ENCODE measurements at regions not wholly inside any gene's neighbourhood (a gene's known extent, or its start where the extent isn't known, plus 50 kb on each side); places are given as distances from the start of the nearest gene placed in this dataset.

DNA sequence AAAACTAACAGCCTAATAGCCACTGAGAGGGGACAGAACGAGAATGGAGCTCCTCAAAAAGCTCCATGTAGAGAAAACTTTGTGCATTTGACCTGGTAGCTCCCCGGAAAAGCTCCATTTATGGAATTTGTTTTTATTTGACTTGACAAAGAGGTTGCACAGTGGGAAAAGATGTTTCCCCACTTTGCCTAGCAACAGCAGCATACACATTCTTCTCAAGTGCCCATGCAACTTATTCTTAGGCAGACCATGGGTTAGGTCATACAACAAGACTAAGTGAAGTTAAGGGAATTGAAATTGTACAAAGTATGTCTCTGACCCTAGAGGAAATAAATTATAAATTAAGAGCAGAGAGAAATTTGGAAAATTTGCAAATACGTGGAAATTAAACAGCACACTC is 949.6 kb upstream of the PRKX start:
- no peaks in the 10 kb centered on the region for H3K27me3 Mint-ChIP-seq (ENCODE audit: insufficient read depth)
- Histone ChIP-seq H3K4me3 (ENCODE audit: low read length) (no peak overlapping the region), H3K9ac (ENCODE audit: extremely low read depth, low read length, poor library complexity, severe bottlenecking) (no peak overlapping the region), H3K9me3 (ENCODE audit: control insufficient read depth, low read length) (no peaks in the 10 kb centered on the region), H3K27ac (ENCODE audit: low read depth, low read length) (peak overlapping the region; percentile 77), H3K36me3 (ENCODE audit: control insufficient read depth, insufficient read depth, low read length) (no peaks in the 10 kb centered on the region), H3K27me3 (ENCODE audit: control insufficient read depth, insufficient read depth, low read length, poor library complexity, severe bottlenecking) (no peaks in the 10 kb centered on the region), H3K4me1 (ENCODE audit: control insufficient read depth, insufficient read depth, low read length) (no peaks in the 10 kb centered on the region)
- peaks cover 14% of the 10 kb centered on the region for H3K9me3 Mint-ChIP-seq
- no peak overlapping the region for H3K27ac Mint-ChIP-seq
- H3K36me3 Mint-ChIP-seq (ENCODE audit: low read depth): peaks cover 2% of the 10 kb centered on the region
- DNase-seq: no peak
- no peaks in the 10 kb centered on the region for H3K4me1 Mint-ChIP-seq
- H3K4me3 Mint-ChIP-seq: no peak overlapping the region
- 93% methylated on average over 3 of the region's 3 CpGs; no CpG with 5 or more reads in 1 of the 2 experiments for WGBS, 2 experiments (ENCODE audit: insufficient coverage in 1 of 2, insufficient read length in 1 of 2)
- TF ChIP-seq, protein P1, sequence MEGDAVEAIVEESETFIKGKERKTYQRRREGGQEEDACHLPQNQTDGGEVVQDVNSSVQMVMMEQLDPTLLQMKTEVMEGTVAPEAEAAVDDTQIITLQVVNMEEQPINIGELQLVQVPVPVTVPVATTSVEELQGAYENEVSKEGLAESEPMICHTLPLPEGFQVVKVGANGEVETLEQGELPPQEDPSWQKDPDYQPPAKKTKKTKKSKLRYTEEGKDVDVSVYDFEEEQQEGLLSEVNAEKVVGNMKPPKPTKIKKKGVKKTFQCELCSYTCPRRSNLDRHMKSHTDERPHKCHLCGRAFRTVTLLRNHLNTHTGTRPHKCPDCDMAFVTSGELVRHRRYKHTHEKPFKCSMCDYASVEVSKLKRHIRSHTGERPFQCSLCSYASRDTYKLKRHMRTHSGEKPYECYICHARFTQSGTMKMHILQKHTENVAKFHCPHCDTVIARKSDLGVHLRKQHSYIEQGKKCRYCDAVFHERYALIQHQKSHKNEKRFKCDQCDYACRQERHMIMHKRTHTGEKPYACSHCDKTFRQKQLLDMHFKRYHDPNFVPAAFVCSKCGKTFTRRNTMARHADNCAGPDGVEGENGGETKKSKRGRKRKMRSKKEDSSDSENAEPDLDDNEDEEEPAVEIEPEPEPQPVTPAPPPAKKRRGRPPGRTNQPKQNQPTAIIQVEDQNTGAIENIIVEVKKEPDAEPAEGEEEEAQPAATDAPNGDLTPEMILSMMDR (conservative IDR thresholded peaks at IDR 0.05): no peak

DNA sequence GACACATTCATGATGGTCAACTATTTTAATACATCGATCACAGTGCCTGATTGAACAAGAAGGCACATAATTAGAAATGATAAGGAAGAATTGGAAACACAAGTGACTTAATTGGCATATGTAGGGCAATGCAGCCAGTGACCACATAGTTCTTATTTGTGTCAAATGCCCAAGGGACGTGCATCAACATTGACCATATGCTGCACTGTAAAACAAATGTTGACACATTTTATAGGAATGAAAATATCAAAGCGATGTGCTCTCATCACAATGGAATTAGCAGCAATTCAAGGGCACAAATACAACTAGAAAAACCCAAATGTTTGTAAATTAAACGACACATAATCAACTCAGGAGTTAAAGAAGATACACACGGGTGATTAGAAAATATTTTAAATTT is 948.3 kb upstream of the PRKX start:
- Mint-ChIP-seq H3K4me1 (no peaks in the 10 kb centered on the region), H3K27ac (no peak overlapping the region), H3K27me3 (ENCODE audit: insufficient read depth) (no peaks in the 10 kb centered on the region), H3K9me3 (peaks cover 5% of the 10 kb centered on the region), H3K36me3 (ENCODE audit: low read depth) (peaks cover 2% of the 10 kb centered on the region), H3K4me3 (no peak overlapping the region)
- no peaks in the 10 kb centered on the region for H3K4me1 ChIP-seq (ENCODE audit: control insufficient read depth, insufficient read depth, low read length)
- TF ChIP-seq, protein P1 (conservative IDR thresholded peaks at IDR 0.05): no peak
- H3K27me3 ChIP-seq (ENCODE audit: control insufficient read depth, insufficient read depth, low read length, poor library complexity, severe bottlenecking): no peaks in the 10 kb centered on the region
- H3K27ac ChIP-seq (ENCODE audit: low read depth, low read length): no peak overlapping the region
- DNase-seq: no peak
- no peaks in the 10 kb centered on the region for H3K36me3 ChIP-seq (ENCODE audit: control insufficient read depth, insufficient read depth, low read length)
- H3K9me3 ChIP-seq (ENCODE audit: control insufficient read depth, low read length): no peaks in the 10 kb centered on the region
- 93 to 100% methylated on average over 1 to 4 of the region's 5 CpGs for WGBS, 2 experiments (ENCODE audit: insufficient coverage in 1 of 2, insufficient read length in 1 of 2)
- H3K9ac ChIP-seq (ENCODE audit: extremely low read depth, low read length, poor library complexity, severe bottlenecking): no peak overlapping the region
- H3K4me3 ChIP-seq (ENCODE audit: low read length): no peak overlapping the region

DNA sequence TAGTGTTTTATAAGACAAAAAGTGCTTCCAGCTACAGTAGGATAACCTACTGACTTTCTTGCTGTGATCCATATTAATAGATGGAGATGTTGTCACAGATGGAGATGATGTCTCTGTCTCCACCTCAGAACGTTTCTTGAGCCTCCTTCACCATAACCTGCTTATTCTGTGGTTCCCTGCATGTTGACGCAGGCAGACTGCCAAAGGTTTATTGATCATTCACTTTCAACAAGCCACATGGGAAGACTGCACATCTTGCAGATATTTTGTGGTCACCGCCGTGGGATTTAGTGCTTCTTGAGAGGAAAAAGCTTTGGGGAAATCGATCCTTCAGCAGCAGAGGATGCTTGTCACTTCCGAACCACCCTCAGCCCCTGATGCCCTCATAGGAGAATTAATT is 943.0 kb upstream of the PRKX start:
- Histone ChIP-seq H3K4me3 (ENCODE audit: low read length) (no peak overlapping the region), H3K4me1 (ENCODE audit: control insufficient read depth, insufficient read depth, low read length) (no peaks in the 10 kb centered on the region), H3K27ac (ENCODE audit: low read depth, low read length) (no peak overlapping the region), H3K9me3 (ENCODE audit: control insufficient read depth, low read length) (no peaks in the 10 kb centered on the region), H3K9ac (ENCODE audit: extremely low read depth, low read length, poor library complexity, severe bottlenecking) (no peak overlapping the region), H3K27me3 (ENCODE audit: control insufficient read depth, insufficient read depth, low read length, poor library complexity, severe bottlenecking) (no peaks in the 10 kb centered on the region), H3K36me3 (ENCODE audit: control insufficient read depth, insufficient read depth, low read length) (no peaks in the 10 kb centered on the region)
- Mint-ChIP-seq H3K27ac (no peak overlapping the region), H3K27me3 (ENCODE audit: insufficient read depth) (no peaks in the 10 kb centered on the region), H3K4me3 (no peak overlapping the region), H3K9me3 (peaks cover 7% of the 10 kb centered on the region), H3K4me1 (no peaks in the 10 kb centered on the region), H3K36me3 (ENCODE audit: low read depth) (peaks cover 2% of the 10 kb centered on the region)
- no peak for DNase-seq
- WGBS, 2 experiments (ENCODE audit: insufficient coverage in 1 of 2, insufficient read length in 1 of 2): 85% methylated on average over 6 of the region's 6 CpGs; no CpG with 5 or more reads in 1 of the 2 experiments
- TF ChIP-seq, protein P1 (conservative IDR thresholded peaks at IDR 0.05): no peak
